K562 (cell line): ENCODE measurements at regions not wholly inside any gene's neighbourhood (a gene's known extent, or its start where the extent isn't known, plus 50 kb on each side); places are given as distances from the start of the nearest gene placed in this dataset.

Experiments
- ATAC-seq: fragments of 200-7000 bp; cut with Tn5 transposase; 3 replicates; pipeline ENCODE4 v1.9.1; 2020; ENCODE audit warnings: moderate library complexity
- BruUV-seq: library from RNA; stranded (reverse); fragments of 400-500 nt; replicated peaks from 2 replicates; lab custom pipeline; 2021; lab: Mats Ljungman, UMichigan
- CTCF ChIA-PET: fragments of 300-600 bp; formaldehyde crosslinking; extraction: SDS; loops from one replicate; lab custom pipeline; 2021; ENCODE audit warnings: low intra/inter-chr PET ratio; lab: Yijun Ruan, JAX
- POLR2A ChIA-PET: fragments of 300-600, 350-650 bp; sonication (Branson Sonifier 250); formaldehyde crosslinking; extraction: SDS; loops from one replicate; lab custom pipeline; 2021; ENCODE audit warnings: antibody characterized with exemption, inconsistent platforms; lab: Yijun Ruan, JAX
- DNase-seq, 4 experiments: peaks; one replicate each; pipeline versions ENCODE4 v3.0.0 to v3.0.0-alpha.2; 2011 to 2018; ENCODE audit warnings: low spot score in 3 of 4, mixed read lengths in 3 of 4; ENCODE audit errors: extremely low read depth in 1 of 4
- FAIRE-seq: peaks from 2 replicates; lab custom pipeline; 2011; peaks lifted over from hg19 to GRCh38; lab: Jason Lieb, UNC
- H2AFZ ChIP-seq: 2 replicates; pipeline ENCODE4 v1.6.0; 2011; ENCODE audit warnings: low read depth, low read length, control low read depth, inconsistent platforms
- H3K27ac ChIP-seq: fragments of 200-600 bp; 3 replicates; pipeline ENCODE4 v1.8.0; 2011; ENCODE audit warnings: low read depth, mild to moderate bottlenecking, control low read depth, inconsistent platforms, low read length, moderate library complexity, mixed read lengths; ENCODE audit errors: extremely low read depth
- H3K27me3 ChIP-seq, 2 experiments: fragments of 300-600 bp in 1 of 2; 2 replicates in 1 of 2; 3 replicates in 1 of 2; pipeline versions ENCODE4 v1.6.0 to v1.8.0; 2011; ENCODE audit warnings: inconsistent platforms in 2 of 2, low read length in 2 of 2, mild to moderate bottlenecking in 1 of 2, mixed read lengths in 1 of 2, moderate library complexity in 1 of 2; ENCODE audit not compliant: control insufficient read depth in 2 of 2, insufficient read depth in 2 of 2
- H3K36me3 ChIP-seq: fragments of 300-600 bp; 3 replicates; pipeline ENCODE4 v1.8.0; 2011; ENCODE audit warnings: mild to moderate bottlenecking, low read length, inconsistent platforms; ENCODE audit not compliant: control insufficient read depth, insufficient read depth
- H3K4me1 ChIP-seq, 2 experiments: fragments of 200-600 bp in 1 of 2; replicated peaks in 1 of 2; 2 replicates in 1 of 2; 3 replicates in 1 of 2; pipeline versions ENCODE4 v1.5.1 to v1.8.0; 2011; ENCODE audit warnings: inconsistent platforms in 2 of 2, low read length in 2 of 2, mild to moderate bottlenecking in 1 of 2, mixed read lengths in 1 of 2, moderate library complexity in 1 of 2; ENCODE audit not compliant: control insufficient read depth in 2 of 2, insufficient read depth in 2 of 2
- H3K4me2 ChIP-seq: 2 replicates; pipeline ENCODE4 v1.6.1; 2011; ENCODE audit warnings: low read length, control low read depth, inconsistent platforms, mixed read lengths; ENCODE audit not compliant: insufficient read depth
- H3K4me3 ChIP-seq: fragments of 200-600 bp; sonication (generic), shearing (Covaris generic); 2 replicates; pipeline ENCODE4 v1.5.1; 2016; ENCODE audit warnings: control low read depth, inconsistent platforms
- H3K79me2 ChIP-seq: fragments of 200-600 bp; 3 replicates; pipeline ENCODE4 v1.8.0; 2011; ENCODE audit warnings: low read length, inconsistent platforms; ENCODE audit not compliant: control insufficient read depth, insufficient read depth
- H3K9ac ChIP-seq, 2 experiments: 2 replicates each; pipeline versions ENCODE4 v1.6.0 to v1.6.1; 2011; ENCODE audit warnings: low read depth in 2 of 2, low read length in 2 of 2, control low read depth in 1 of 2, inconsistent platforms in 1 of 2, mild to moderate bottlenecking in 1 of 2, mixed read lengths in 1 of 2; ENCODE audit not compliant: insufficient read depth in 1 of 2
- H3K9me1 ChIP-seq: one replicate; pipeline ENCODE4 v1.6.0; 2011; ENCODE audit warnings: inconsistent platforms, mild to moderate bottlenecking, low read length, moderate library complexity; ENCODE audit not compliant: control insufficient read depth, insufficient read depth
- H3K9me3 ChIP-seq: replicated peaks from 2 replicates; pipeline ENCODE4 v1.5.1; 2011; ENCODE audit warnings: low read depth, low read length, inconsistent platforms; ENCODE audit not compliant: control insufficient read depth, insufficient read depth
- H4K20me1 ChIP-seq: replicated peaks from 2 replicates; pipeline ENCODE4 v1.6.1; 2011; ENCODE audit warnings: low read length, inconsistent platforms, mixed read lengths; ENCODE audit not compliant: control insufficient read depth, insufficient read depth
- ATF3 ChIP-seq, 2 experiments: fragments of 450-650 bp in 1 of 2; sonication (generic) in 1 of 2; formaldehyde crosslinking in 1 of 2; IDR thresholded peaks in 1 of 2; conservative IDR thresholded peaks in 1 of 2; 2 replicates each; pipeline versions ENCODE4 v1.6.1 to v1.8.1; 2016 to 2023; ENCODE audit warnings: mild to moderate bottlenecking in 2 of 2, moderate library complexity in 2 of 2, inconsistent platforms in 1 of 2, missing genetic modification reagents in 1 of 2
- CBFB ChIP-seq: sonication (generic); formaldehyde crosslinking; IDR thresholded peaks from 2 replicates; pipeline ENCODE4 v1.4.0; 2020; ENCODE audit warnings: mild to moderate bottlenecking, missing genetic modification reagents
- DACH1 ChIP-seq: fragments of 450-650 bp; IDR thresholded peaks from 2 replicates; pipeline ENCODE4 v1.6.1; 2018; ENCODE audit not compliant: partially characterized antibody
- ELK3 ChIP-seq: fragments of 450-650 bp; formaldehyde crosslinking; IDR thresholded peaks from 2 replicates; pipeline ENCODE4 v1.4.0; 2020; ENCODE audit warnings: mild to moderate bottlenecking
- EWSR1 ChIP-seq: fragments of 450-650 bp; IDR thresholded peaks from 2 replicates; pipeline ENCODE4 v1.6.1; 2018; ENCODE audit warnings: borderline replicate concordance, mild to moderate bottlenecking, low read depth, moderate library complexity; ENCODE audit not compliant: partially characterized antibody
- MCM3 ChIP-seq: fragments of 450-650 bp; IDR thresholded peaks from 2 replicates; pipeline ENCODE4 v1.6.1; 2016
- NEUROD1 ChIP-seq: fragments of 150-350 bp; IDR thresholded peaks from 2 replicates; pipeline ENCODE4 v1.6.1; 2014; ENCODE audit warnings: borderline replicate concordance, low read length, low read depth; ENCODE audit not compliant: partially characterized antibody
- PHTF2 ChIP-seq: fragments of 250-450 bp; sonication (Bioruptor Pico); IDR thresholded peaks from 2 replicates; pipeline ENCODE4 v1.5.0; 2021; ENCODE audit warnings: mild to moderate bottlenecking
- PML ChIP-seq: IDR thresholded peaks from 2 replicates; pipeline ENCODE4 v1.6.1; 2012; ENCODE audit warnings: low read length, inconsistent platforms
- RBM17 ChIP-seq: fragments of 200-400 bp; formaldehyde crosslinking; IDR thresholded peaks from 2 replicates; pipeline ENCODE4 v1.6.1; 2017; ENCODE audit warnings: low read depth, mild to moderate bottlenecking, low read length, borderline replicate concordance
- SIRT6 ChIP-seq: IDR thresholded peaks from one replicate; pipeline ENCODE4 v1.6.1; 2012; ENCODE audit warnings: low read depth, mild to moderate bottlenecking, control low read depth, inconsistent platforms, low read length, moderate library complexity
- TCF7 ChIP-seq: sonication (generic); IDR thresholded peaks from 2 replicates; pipeline ENCODE4 v1.6.1; 2016; ENCODE audit warnings: antibody characterized with exemption, borderline replicate concordance
- XRCC5 ChIP-seq: fragments of 200-400 bp; formaldehyde crosslinking; IDR thresholded peaks from 2 replicates; pipeline ENCODE4 v1.6.1; 2017; ENCODE audit warnings: low read depth, mild to moderate bottlenecking, low read length
- ZFP1 ChIP-seq: fragments of 450-650 bp; formaldehyde crosslinking; IDR thresholded peaks from 2 replicates; pipeline ENCODE4 v1.4.0; 2020; ENCODE audit warnings: mild to moderate bottlenecking, mixed read lengths
- ZNF3 ChIP-seq: fragments of 250-450 bp; sonication (Bioruptor Pico); IDR thresholded peaks from 2 replicates; pipeline ENCODE4 v1.5.0; 2021; ENCODE audit warnings: mild to moderate bottlenecking, moderate library complexity
- ZNF436 ChIP-seq: fragments of 250-450, 450-650 bp; sonication (Bioruptor Pico); formaldehyde crosslinking; IDR thresholded peaks from 2 replicates; pipeline ENCODE4 v1.7.0; 2020; ENCODE audit warnings: mild to moderate bottlenecking
- ZNF830 ChIP-seq: fragments of 250-450 bp; sonication (Bioruptor Pico); IDR thresholded peaks from 2 replicates; pipeline ENCODE4 v1.5.0; 2021; ENCODE audit warnings: mild to moderate bottlenecking
- WGBS: fragments of 100-300 bp; shearing (Covaris generic); methylation state at CpG from one replicate; pipeline ENCODE4 v1.1.6; 2016; ENCODE audit warnings: low coverage, mixed read lengths; ENCODE audit not compliant: insufficient coverage; ENCODE audit errors: missing lambda C conversion rate; 5-methylcytosine and 5-hydroxymethylcytosine counted together
- in situ Hi-C: fragments of 300-500 bp; cut with MboI; formaldehyde crosslinking; loops from 4 replicates; pipeline ENCODE4 v1.15.0; 2018; ENCODE audit warnings: inconsistent platforms, mixed read lengths
- intact Hi-C: fragments of 100-400 bp; cut with micrococcal nuclease; formaldehyde crosslinking; loops from 2 replicates; pipeline ENCODE4 v1.14.2; 2022
- TF ChIP-seq, protein P1 (sequence below): fragments of 250-450 bp; sonication (Bioruptor Pico); IDR thresholded peaks from 2 replicates; pipeline ENCODE4 v1.9.0; 2021; ENCODE audit warnings: mild to moderate bottlenecking, inconsistent platforms

DNA sequence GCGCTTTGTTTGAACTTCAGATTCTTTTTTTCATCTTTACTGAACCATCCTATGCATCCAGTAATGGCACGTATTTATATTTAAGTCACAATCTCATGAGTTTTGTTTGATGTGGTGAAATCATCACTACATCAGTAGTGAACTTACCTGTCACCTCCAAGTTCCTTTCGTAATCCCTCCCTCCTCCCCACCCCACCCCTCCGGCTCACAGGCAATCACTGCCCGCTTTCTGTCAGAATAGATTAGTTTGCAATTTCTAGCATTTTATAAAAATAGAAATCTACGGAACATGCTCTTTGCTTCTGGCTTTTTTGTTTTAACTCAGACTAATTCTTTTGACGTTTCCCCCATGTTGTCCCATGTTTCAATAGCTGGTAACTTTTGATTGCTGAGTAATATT, 305.4 kb upstream of the IRX4 start (continued):
- TF ChIP-seq EWSR1: no peak
- TF ChIP-seq ZNF3: no peak
- TF ChIP-seq RBM17: no peak
- no peak for TF ChIP-seq MCM3
- TF ChIP-seq ZNF830 (CRISPR knock-in tag): no peak

- WGBS: 2% methylated on average over 10 of the region's 10 CpGs
- peaks cover 10% of the 10 kb centered on the region; the same call in 1 of the 2 replicates for H4K20me1 ChIP-seq
- ChIA-PET POLR2A (no interaction called here), CTCF (no interaction called here)
- H3K9me3 ChIP-seq: no peaks in the 10 kb centered on the region
- no peak overlapping the region for H2AFZ ChIP-seq
- no peak overlapping the region for H3K9ac ChIP-seq
- in situ Hi-C loops: no loop called here
- intact Hi-C loops: no loop called here
- H3K4me3 ChIP-seq: no peak overlapping the region
- no peaks in the 10 kb centered on the region for H3K36me3 ChIP-seq
- H3K27ac ChIP-seq: no peak overlapping the region
- no peak for FAIRE-seq
- no TSS peak for BruUV-seq
- H3K27me3 ChIP-seq: peaks cover 15 to 49% of the 10 kb centered on the region in 2 experiments; a peak in 3 of 5 replicates
- H3K9me1 ChIP-seq: no peaks in the 10 kb centered on the region
- ATAC-seq: no peak
- DNase-seq: no peak
- H3K79me2 ChIP-seq: no peaks in the 10 kb centered on the region
- no peaks in the 10 kb centered on the region for H3K4me1 ChIP-seq
- no peak overlapping the region for H3K4me2 ChIP-seq
- TF ChIP-seq CBFB (CRISPR knock-in tag) (no peak), PHTF2 (CRISPR knock-in tag) (no peak), ELK3 (no peak), ZFP1 (no peak), SIRT6 (no peak), ATF3 (IDR thresholded peaks at IDR 0.05) (no peak), ATF3 (CRISPR knock-in tag; conservative IDR thresholded peaks at IDR 0.05) (no peak), XRCC5 (no peak), NEUROD1 (no peak), PML (no peak), TCF7 (no peak), ZNF436 (no peak), DACH1 (no peak)
- TF ChIP-seq, protein P1, sequence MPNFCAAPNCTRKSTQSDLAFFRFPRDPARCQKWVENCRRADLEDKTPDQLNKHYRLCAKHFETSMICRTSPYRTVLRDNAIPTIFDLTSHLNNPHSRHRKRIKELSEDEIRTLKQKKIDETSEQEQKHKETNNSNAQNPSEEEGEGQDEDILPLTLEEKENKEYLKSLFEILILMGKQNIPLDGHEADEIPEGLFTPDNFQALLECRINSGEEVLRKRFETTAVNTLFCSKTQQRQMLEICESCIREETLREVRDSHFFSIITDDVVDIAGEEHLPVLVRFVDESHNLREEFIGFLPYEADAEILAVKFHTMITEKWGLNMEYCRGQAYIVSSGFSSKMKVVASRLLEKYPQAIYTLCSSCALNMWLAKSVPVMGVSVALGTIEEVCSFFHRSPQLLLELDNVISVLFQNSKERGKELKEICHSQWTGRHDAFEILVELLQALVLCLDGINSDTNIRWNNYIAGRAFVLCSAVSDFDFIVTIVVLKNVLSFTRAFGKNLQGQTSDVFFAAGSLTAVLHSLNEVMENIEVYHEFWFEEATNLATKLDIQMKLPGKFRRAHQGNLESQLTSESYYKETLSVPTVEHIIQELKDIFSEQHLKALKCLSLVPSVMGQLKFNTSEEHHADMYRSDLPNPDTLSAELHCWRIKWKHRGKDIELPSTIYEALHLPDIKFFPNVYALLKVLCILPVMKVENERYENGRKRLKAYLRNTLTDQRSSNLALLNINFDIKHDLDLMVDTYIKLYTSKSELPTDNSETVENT (CRISPR knock-in tag): no peak
These were observed 305.0 kb upstream of the IRX4 start for GRCh38 chr5:2187687-2188086.
